Osteoblast (primary cell): ENCODE measurements at regions not wholly inside any gene's neighbourhood (a gene's known extent, or its start where the extent isn't known, plus 50 kb on each side); places are given as distances from the start of the nearest gene placed in this dataset.
"Not testable (repeated sequence)": the region's sequence is repeated elsewhere in the genome, so short reads cannot be mapped to it uniquely, and the experiment has no call there.

Experiments used
- DNase-seq: peaks from one replicate; pipeline ENCODE4 v3.0.0; 2011; ENCODE audit warnings: low spot score, mixed read lengths; ENCODE audit not compliant: insufficient read length; ENCODE audit errors: missing footprints
- H2AFZ ChIP-seq: 2 replicates; pipeline ENCODE4 v1.6.0; 2011; ENCODE audit warnings: mild to moderate bottlenecking, low read length
- H3K27ac ChIP-seq: 2 replicates; pipeline ENCODE4 v1.5.1; 2011; ENCODE audit warnings: mild to moderate bottlenecking, low read depth, low read length, moderate library complexity
- H3K27me3 ChIP-seq: 2 replicates; pipeline ENCODE4 v1.6.0; 2012; ENCODE audit warnings: mild to moderate bottlenecking, control low read depth, inconsistent platforms, low read length, moderate library complexity; ENCODE audit not compliant: insufficient read depth
- H3K36me3 ChIP-seq: 2 replicates; pipeline ENCODE4 v1.5.1; 2011; ENCODE audit warnings: mild to moderate bottlenecking, low read length, control low read depth, moderate library complexity; ENCODE audit not compliant: insufficient read depth
- H3K4me1 ChIP-seq: 2 replicates; pipeline ENCODE4 v1.5.1; 2011; ENCODE audit warnings: mild to moderate bottlenecking, low read length, control low read depth, moderate library complexity; ENCODE audit not compliant: insufficient read depth
- H3K4me2 ChIP-seq: 2 replicates; pipeline ENCODE4 v1.6.0; 2011; ENCODE audit warnings: mild to moderate bottlenecking, low read length; ENCODE audit not compliant: insufficient read depth
- H3K4me3 ChIP-seq: fragments of 200-600 bp; sonication (generic); 3 replicates; pipeline ENCODE4 v1.5.1; 2012; ENCODE audit warnings: mild to moderate bottlenecking, low read length, inconsistent platforms; ENCODE audit not compliant: insufficient read depth
- H3K79me2 ChIP-seq: 2 replicates; pipeline ENCODE4 v1.6.0; 2012; ENCODE audit warnings: mild to moderate bottlenecking, low read length, control low read depth, inconsistent platforms; ENCODE audit not compliant: insufficient read depth
- H3K9me3 ChIP-seq: 2 replicates; pipeline ENCODE4 v1.5.1; 2011; ENCODE audit warnings: low read depth, low read length, control low read depth
- H4K20me1 ChIP-seq: 2 replicates; pipeline ENCODE4 v1.6.0; 2012; ENCODE audit warnings: mild to moderate bottlenecking, low read length, control low read depth; ENCODE audit not compliant: insufficient read depth
- TF ChIP-seq, protein P1 (sequence below): IDR thresholded peaks from 2 replicates; pipeline ENCODE4 v1.5.1; 2011; ENCODE audit warnings: mild to moderate bottlenecking, low read depth, low read length, moderate library complexity; ENCODE audit errors: extremely low read depth

DNA sequence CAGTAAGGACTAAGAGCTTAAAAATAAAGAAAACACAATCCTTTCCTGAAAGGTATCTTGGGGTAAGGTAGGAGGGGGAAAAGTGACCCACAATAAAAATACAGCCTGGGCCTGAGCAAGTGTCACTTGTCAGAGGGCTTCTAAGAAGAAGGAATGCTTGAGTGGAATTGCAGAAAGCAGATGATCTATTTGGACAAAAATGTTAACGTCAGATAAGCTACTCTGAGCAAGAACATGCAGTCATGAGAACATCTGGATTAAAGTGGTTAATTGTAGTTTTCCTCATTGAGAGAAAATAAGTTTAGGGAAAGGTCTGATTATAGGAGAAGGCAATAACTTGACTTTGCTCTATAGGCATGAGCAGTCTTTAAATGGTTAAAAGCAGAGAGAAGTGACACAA, 581.9 kb downstream of the HTR1B start:
- Histone ChIP-seq H3K4me1 (peaks cover 10% of the 10 kb centered on the region), H3K27ac (no peak overlapping the region), H2AFZ (no peak overlapping the region), H3K79me2 (no peaks in the 10 kb centered on the region), H4K20me1 (no peaks in the 10 kb centered on the region), H3K4me3 (no peak overlapping the region), H3K27me3 (no peaks in the 10 kb centered on the region), H3K4me2 (no peak overlapping the region), H3K36me3 (no peaks in the 10 kb centered on the region), H3K9me3 (no peaks in the 10 kb centered on the region)
- TF ChIP-seq, protein P1, sequence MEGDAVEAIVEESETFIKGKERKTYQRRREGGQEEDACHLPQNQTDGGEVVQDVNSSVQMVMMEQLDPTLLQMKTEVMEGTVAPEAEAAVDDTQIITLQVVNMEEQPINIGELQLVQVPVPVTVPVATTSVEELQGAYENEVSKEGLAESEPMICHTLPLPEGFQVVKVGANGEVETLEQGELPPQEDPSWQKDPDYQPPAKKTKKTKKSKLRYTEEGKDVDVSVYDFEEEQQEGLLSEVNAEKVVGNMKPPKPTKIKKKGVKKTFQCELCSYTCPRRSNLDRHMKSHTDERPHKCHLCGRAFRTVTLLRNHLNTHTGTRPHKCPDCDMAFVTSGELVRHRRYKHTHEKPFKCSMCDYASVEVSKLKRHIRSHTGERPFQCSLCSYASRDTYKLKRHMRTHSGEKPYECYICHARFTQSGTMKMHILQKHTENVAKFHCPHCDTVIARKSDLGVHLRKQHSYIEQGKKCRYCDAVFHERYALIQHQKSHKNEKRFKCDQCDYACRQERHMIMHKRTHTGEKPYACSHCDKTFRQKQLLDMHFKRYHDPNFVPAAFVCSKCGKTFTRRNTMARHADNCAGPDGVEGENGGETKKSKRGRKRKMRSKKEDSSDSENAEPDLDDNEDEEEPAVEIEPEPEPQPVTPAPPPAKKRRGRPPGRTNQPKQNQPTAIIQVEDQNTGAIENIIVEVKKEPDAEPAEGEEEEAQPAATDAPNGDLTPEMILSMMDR, result no peak
- no peak for DNase-seq

DNA sequence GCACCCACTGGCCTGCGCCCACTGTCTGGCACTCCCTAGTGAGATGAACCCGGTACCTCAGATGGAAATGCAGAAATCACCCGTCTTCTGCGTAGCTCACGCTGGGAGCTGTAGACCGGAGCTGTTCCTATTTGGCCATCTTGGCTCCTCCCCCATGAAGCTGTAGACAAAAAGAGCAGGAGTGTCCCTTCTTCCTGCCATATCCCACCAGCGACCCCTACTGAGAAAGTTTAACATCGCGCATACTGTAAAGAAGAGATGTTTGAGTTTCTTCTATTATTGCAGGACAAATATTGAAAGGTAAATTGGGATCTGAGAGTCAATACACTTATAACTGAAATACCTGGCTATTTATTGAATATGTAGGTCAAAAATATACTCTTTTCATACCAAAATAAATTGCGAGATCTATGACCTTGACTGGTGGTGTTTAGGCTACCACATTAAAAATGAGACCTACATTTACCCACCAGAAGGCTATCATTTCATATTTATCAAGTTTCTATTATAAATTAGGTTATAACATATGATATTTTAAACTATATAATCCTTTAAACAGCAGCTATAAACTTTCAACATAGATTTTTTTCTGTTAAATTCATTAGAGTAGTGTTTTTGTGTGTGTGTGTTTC, 586.3 kb downstream of the HTR1B start:
- Histone ChIP-seq H2AFZ (no peak overlapping the region), H3K9me3 (no peaks in the 10 kb centered on the region), H3K36me3 (no peaks in the 10 kb centered on the region), H4K20me1 (no peaks in the 10 kb centered on the region), H3K4me1 (peaks cover 4% of the 10 kb centered on the region), H3K27ac (no peak overlapping the region), H3K79me2 (no peaks in the 10 kb centered on the region), H3K4me3 (no peak overlapping the region), H3K27me3 (no peaks in the 10 kb centered on the region), H3K4me2 (no peak overlapping the region)
- TF ChIP-seq, protein P1, result no peak
- peak; percentile 15 for DNase-seq

GRCh38 chr6:76876430-76876829, 586.9 kb downstream of the HTR1B start:
- H2AFZ ChIP-seq, H3K4me3 ChIP-seq: not testable (repeated sequence)

GRCh38 chr6:76867182-76867581, 596.1 kb downstream of the HTR1B start:
- Histone ChIP-seq H3K79me2 (no peaks in the 10 kb centered on the region), H4K20me1 (no peaks in the 10 kb centered on the region), H2AFZ (peak overlapping the region; percentile 2), H3K9me3 (no peaks in the 10 kb centered on the region), H3K4me2 (no peak overlapping the region), H3K36me3 (no peaks in the 10 kb centered on the region), H3K27me3 (no peaks in the 10 kb centered on the region), H3K4me3 (no peak overlapping the region), H3K27ac (peak overlapping the region; percentile 31), H3K4me1 (peaks cover 7% of the 10 kb centered on the region)
- TF ChIP-seq, protein P1, result no peak
- DNase-seq, result no peak

More at GRCh38 chr6:76876430-76876829, 586.9 kb downstream of the HTR1B start:
- not testable (repeated sequence) for H3K4me1 ChIP-seq, H3K36me3 ChIP-seq, H3K27me3 ChIP-seq, H3K4me2 ChIP-seq, H4K20me1 ChIP-seq, DNase-seq, H3K27ac ChIP-seq, H3K9me3 ChIP-seq, H3K79me2 ChIP-seq
